NT2/D1 (cell line): ENCODE measurements at regions not wholly inside any gene's neighbourhood (a gene's known extent, or its start where the extent isn't known, plus 50 kb on each side); places are given as distances from the start of the nearest gene placed in this dataset.

Source experiments
- SUZ12 ChIP-seq: IDR thresholded peaks from 2 replicates; pipeline ENCODE4 v1.6.1; 2011; ENCODE audit not compliant: insufficient read length, insufficient read depth; ENCODE audit errors: extremely low read depth
- YY1 ChIP-seq: IDR thresholded peaks from 2 replicates; pipeline ENCODE4 v1.6.1; 2011; ENCODE audit not compliant: insufficient read length, insufficient read depth
- ZNF274 ChIP-seq: IDR thresholded peaks from 2 replicates; pipeline ENCODE4 v1.6.1; 2011; ENCODE audit warnings: mild to moderate bottlenecking, low read depth, low read length

- TF ChIP-seq YY1 (no peak), ZNF274 (no peak), SUZ12 (no peak)
Measured at GRCh38 chr6:44661221-44662008, 273.9 kb downstream of the CDC5L start.
